HG03439 (cell line): ENCODE measurements at regions not wholly inside any gene's neighbourhood (a gene's known extent, or its start where the extent isn't known, plus 50 kb on each side); places are given as distances from the start of the nearest gene placed in this dataset.
"Not testable (repeated sequence)": the region's sequence is repeated elsewhere in the genome, so short reads cannot be mapped to it uniquely, and the experiment has no call there.

Source experiments
- ATAC-seq: cut with Tn5 transposase; IDR thresholded peaks from one replicate; pipeline ENCODE4 v1.9.1; 2021; ENCODE audit warnings: mild to moderate bottlenecking, moderate library complexity; ENCODE audit not compliant: unreplicated experiment

- no peak for ATAC-seq
These were observed 163.2 kb downstream of the DKK1 start for GRCh38 chr10:52477305-52477704.

- ATAC-seq: no peak
These were observed 165.5 kb downstream of the DKK1 start for GRCh38 chr10:52479567-52479966.

- no peak for ATAC-seq
These were observed 168.0 kb downstream of the DKK1 start for GRCh38 chr10:52481986-52482555.

GRCh38 chr10:52483587-52483986 lies 169.5 kb downstream of the DKK1 start:
- ATAC-seq: no peak

- no peak for ATAC-seq
These were observed 170.4 kb downstream of the DKK1 start for GRCh38 chr10:52484206-52485065.

- no peak for ATAC-seq
These were observed 171.4 kb downstream of the DKK1 start for GRCh38 chr10:52485462-52485861.

GRCh38 chr10:52486840-52487611 lies 172.9 kb downstream of the DKK1 start:
- ATAC-seq: no peak

GRCh38 chr10:52488606-52489485 lies 174.8 kb downstream of the DKK1 start:
- no peak for ATAC-seq

- ATAC-seq: no peak
These were observed 177.3 kb downstream of the DKK1 start for GRCh38 chr10:52491246-52491995.

GRCh38 chr10:52499281-52499680 lies 185.2 kb downstream of the DKK1 start:
- ATAC-seq: no peak

GRCh38 chr10:52500476-52500875 lies 186.4 kb downstream of the DKK1 start:
- ATAC-seq: no peak

- no peak for ATAC-seq
These were observed 188.2 kb downstream of the DKK1 start for GRCh38 chr10:52502237-52502636.

- not testable (repeated sequence) for ATAC-seq
These were observed 191.3 kb downstream of the DKK1 start for GRCh38 chr10:52505341-52505740.

GRCh38 chr10:52514481-52514880 lies 200.4 kb downstream of the DKK1 start:
- ATAC-seq: no peak

GRCh38 chr10:52517012-52517411 lies 202.9 kb downstream of the DKK1 start:
- ATAC-seq: no peak

- ATAC-seq: no peak
These were observed 209.6 kb downstream of the DKK1 start for GRCh38 chr10:52523696-52524095.

GRCh38 chr10:52525761-52526160 lies 211.7 kb downstream of the DKK1 start:
- no peak for ATAC-seq

- no peak for ATAC-seq
These were observed 212.3 kb downstream of the DKK1 start for GRCh38 chr10:52526251-52526823.

GRCh38 chr10:52532650-52533290 lies 218.7 kb downstream of the DKK1 start:
- no peak for ATAC-seq
